IPS DF 19.7 (cell line): ENCODE measurements at regions not wholly inside any gene's neighbourhood (a gene's known extent, or its start where the extent isn't known, plus 50 kb on each side); places are given as distances from the start of the nearest gene placed in this dataset.

ENCODE experiments used
- DNase-seq: peaks from one replicate; pipeline ENCODE4 v3.0.0-alpha.2; 2013; ENCODE audit warnings: low read depth, low spot score

DNA sequence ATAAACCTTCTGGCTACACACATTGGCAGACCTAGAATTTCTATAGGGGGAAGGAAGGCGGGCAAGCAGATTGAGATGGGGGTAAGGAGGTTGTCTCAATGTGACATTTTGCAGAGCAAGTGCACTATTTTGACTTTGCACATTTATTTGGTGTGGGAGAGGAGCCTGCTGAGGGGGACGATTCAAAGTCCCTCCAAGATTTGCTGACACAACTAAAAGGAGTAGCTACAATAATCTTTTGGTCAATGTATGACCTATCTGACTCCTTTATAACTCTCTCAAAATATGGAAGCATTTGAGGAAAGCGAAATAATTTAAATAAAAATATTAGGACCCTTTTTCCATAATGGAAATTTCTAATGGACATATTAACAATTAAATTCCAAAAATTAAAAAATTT is 274.9 kb upstream of the PPARGC1A start:
- DNase-seq = no peak

DNA sequence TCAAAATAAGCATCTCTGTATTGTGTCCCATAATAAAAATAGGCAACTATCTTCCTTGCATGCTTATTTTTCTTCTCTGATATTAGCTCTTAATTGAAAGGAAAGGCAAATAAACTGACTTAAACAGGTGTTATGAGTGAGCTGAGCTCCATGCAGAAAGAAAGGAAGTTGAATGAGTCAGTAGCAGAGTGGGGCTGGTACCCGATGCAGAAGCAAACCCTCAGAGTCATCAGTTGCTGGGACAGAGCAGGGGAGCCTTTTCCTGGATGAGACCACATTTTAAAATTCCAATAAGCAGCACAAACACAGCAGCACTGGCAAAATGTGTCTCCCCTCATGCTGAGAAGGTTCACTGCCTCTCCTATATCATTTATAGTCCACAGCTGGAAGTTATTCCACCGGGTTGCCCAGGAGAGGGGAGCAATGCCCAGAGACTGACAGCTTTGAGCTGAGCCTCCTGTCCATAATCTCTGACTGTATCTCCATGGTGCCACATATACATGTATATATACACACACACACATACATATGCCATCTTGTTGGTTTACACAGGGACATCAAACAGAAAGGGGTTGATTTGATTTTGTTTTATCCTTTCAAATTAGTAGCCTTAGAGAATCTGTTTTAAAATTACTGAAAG is 274.3 kb upstream of the PPARGC1A start:
- DNase-seq = no peak

DNA sequence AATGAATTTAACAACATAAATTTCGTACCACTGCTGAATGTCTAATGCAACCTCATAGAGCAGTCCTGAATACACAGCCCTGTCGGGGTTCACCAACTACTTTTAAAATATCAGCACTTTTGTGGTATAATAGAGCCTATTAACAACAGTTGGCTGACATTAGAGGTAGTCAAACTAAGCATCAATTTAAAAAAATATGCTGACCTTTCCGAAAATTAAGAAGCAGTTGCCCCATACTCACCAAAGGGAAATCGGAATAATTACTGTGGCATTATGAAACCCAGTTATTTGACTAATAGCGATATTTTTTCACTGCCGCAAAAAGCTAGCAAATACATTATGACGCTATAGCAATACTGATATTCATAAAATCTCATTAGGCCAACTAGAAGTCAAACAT is 273.5 kb upstream of the PPARGC1A start:
- DNase-seq = no peak

DNA sequence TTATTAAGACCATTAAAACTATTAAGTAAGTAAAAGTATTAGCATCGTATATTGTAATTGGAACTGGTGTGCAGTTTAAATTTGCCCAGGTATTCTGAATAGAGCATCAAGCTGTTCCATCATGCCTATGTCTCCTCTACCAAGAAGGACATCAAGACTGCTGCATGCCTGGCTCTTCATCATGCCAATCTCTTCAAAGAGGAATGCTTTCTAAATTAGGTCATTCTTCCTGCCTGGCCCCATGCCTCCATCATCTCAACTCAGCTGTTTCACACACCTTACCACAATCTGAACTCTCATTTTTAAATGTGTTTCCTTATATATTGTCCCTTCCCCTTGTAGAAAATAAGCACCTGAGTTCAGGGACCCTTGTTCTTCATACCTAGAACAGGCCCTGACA is 270.5 kb upstream of the PPARGC1A start:
- no peak for DNase-seq

DNA sequence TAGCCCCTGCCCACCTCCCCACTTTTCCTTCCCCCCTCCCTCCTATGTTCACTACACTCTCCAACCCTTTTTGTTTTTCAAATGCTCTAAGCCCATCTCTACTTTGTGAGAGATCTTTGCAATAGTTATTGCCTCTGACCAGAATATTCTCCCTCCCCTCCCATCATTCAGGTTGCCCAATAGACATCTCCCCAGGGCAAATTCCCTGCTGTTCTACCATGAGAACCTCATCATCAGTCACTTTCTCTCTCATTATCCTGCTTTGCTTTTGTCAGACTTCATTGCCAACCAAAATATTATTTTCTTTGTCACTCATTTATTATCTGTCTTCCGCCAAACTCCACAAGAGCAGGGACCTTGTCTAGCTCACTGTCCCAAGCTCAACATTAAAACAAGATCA is 268.2 kb upstream of the PPARGC1A start:
- no peak for DNase-seq

DNA sequence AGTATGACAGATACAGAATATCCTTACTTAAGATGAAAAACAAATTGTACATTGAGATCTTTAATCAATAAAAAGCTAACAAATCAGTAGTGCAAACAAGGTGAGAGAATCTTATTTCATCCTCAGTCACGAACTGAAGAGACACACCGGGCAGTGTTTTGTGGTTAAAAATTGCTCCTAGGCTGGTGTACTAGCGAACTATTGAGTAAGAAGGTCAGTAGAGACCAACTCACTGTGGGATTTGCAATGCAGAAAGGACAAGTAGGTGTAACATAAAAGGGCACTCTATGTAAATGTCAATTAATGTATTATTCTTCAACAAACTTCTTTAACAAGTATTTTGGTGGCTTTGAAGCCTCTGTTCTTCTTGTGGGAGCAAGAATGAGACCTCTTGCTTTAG is 260.2 kb upstream of the PPARGC1A start:
- DNase-seq = no peak

DNA sequence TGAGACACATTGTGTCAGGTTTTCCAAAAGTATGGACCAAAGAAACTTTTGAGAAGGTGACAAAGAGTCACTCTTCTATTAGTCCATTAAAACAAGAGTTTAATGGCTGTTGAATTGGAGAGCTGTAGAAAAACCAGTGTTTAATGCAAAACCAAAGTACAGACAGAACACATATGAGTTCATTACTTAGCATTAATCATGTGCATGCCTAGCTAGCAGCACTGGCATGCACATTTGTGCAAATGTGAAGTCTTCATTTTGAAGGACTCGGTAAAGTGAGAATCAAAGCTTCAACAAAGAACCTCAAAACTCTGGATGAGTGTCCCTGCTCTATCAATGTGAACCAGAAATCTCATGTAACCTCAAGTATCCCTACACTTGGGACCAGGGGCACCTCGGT is 256.3 kb upstream of the PPARGC1A start:
- no peak for DNase-seq

DNA sequence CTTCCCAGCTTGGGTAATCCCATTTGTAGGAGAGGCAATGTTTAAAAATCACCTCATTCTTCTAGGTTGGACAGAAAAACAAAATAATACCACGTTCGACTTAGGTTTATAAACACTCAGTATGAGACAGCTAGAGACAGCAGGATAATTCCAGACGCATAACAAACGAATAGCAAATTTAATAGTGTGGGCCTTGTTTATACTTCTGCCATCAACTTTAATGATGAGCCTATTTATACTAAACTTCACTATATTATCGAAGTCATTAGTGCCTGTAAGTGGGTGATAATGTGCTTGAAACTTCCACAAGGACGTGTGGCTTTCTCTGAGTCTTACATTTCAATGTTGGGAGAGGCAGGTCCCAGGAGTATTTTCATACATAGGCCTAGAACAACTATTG is 255.7 kb upstream of the PPARGC1A start:
- no peak for DNase-seq

DNA sequence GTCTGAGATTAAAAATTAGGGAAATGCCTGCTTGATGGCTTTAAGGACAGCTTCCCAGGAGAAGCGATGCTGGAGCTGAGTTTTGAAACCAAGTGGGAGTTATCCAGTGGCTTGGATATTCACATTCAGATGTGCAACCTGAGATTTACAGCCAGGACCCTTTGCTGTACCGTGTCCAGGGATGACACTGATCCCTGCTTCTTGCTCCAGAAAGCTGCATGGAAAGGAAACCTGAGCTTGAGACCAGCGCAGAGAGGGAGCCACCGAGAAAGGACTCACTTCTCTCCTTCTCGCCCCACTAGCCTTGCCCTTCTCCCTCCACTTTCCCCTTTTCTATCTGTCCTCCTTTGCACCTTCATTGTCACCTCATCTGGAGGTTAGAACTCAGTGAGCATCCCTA is 254.5 kb upstream of the PPARGC1A start:
- DNase-seq = no peak

DNA sequence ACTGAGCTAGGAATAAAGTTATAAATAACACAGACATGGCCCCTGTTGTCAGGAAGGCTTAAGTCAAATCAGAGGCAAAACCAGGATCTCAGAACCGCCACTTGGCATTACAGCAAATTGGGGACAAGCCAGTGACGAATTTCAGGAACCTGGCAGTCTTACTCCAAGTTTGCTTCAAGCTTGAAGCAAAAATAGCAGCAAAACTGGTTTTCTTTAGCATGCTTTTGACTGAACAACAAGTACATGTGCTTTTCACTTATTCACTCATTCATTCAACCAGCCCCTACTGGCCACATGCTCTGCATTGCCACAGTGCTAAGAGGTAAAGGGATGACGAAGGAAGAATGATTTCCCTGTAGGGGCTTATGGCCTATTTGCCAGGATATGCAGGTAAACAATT is 253.9 kb upstream of the PPARGC1A start:
- no peak for DNase-seq

DNA sequence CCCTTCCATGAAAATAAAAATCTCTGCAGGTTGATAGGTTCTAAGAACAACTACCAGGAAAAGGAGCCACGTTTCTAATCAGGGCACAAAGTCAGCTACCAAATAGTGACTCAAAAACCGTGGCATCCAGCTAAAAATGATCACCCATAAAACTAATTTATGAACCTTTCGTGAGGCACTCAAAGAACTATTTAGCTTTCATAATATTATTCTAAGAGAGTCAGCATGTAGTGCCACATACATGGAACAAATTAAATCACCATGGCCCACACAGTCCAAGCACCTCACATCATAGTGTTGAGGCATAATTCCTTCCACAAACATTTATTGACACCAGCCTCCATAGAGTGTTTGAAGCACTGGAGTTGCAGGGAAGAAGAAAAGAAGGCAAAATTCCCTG is 252.0 kb upstream of the PPARGC1A start:
- DNase-seq = no peak

DNA sequence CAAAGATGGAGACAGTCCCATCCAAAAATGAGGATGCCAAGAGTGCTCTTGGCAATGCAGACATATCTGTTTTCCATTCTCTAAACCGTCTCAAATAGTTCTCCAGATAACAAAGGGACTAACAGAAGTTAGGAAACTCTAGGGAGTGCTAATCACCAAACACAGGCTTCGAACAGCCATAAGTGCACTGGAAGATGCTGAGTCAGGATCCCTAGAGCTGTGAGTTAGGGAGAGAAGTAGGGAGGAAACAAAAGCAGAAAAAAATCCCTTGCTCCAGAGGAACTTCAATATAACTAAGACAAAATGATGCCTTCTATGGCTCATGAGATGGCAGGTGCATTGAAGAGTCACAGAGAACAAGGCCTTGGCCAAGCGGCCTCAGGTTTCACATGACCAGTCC is 251.0 kb upstream of the PPARGC1A start:
- DNase-seq = no peak

DNA sequence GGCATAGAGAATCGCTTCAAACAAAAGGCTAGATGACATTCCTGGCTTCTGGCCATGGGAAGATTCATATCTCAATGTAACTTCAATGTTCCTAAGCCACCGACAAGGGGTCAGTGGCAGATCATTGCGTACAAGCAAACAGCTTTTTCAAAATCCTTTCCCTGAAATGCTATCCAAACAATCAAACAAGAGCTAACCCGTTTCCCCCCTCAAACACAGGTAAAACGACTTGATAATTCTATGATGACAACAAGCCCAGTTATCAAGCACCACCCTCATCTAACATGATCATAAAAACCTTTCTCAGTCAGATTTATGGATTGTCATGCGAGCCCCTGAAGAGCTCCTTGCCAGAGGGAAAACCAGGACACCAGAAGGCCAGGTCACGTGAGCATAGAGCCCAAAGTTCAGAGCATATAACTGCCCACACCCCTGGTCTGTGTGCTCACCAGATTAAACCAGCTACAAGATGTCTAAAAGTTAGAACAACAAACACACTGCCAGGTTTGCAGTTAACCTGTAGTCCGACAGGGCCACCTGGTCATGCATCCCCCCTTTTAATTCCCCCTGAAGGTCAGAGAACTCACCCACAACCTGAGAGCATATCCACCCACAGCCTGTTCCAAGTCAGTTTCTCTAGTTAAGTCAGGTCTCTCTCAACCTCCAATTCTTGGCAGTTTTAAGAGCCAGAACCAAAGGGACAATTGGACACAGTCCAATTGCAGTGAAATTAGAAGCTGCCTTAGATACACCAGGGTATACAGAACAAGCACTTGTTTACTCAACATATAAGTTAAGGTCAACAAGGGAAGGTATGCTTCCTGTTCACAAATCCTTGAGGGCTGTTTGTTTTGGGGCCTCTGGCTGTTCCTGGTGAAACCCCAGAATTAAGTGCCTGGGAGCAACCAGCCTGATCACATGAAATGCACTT is 248.1 kb upstream of the PPARGC1A start:
- DNase-seq = no peak

DNA sequence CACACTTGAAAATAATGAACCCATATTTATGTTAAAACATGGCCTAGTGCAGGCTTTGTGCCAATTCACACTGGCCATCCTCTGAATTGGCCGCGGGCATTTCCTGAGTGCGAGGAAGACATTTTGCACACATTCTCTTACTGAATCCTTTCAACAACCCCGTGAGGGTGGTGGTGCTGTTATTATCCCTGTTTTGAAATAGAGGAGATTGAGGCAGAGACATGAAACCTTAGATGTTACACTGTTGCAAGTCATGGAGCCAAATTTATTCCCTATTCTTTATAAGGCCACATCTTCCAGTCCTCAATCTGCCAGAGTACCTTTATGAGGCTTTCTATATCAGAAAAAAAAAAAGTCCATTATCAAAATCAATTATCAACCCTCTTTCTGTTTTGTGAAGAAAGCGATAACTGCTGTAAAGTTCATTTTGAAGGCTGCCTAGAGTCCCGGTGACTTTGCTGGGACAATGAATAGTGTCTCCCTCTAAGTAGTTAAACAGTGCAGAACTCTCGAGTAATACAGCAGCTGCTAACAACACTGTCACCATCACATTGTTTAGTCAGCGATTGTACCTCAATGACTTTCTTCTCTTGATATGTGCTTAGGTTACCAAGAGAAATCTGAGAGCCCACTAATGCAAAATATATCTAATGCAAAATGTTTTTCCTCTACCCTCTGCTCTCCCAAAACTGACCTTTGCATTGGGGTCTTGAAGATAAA is 242.3 kb upstream of the PPARGC1A start:
- no peak for DNase-seq

DNA sequence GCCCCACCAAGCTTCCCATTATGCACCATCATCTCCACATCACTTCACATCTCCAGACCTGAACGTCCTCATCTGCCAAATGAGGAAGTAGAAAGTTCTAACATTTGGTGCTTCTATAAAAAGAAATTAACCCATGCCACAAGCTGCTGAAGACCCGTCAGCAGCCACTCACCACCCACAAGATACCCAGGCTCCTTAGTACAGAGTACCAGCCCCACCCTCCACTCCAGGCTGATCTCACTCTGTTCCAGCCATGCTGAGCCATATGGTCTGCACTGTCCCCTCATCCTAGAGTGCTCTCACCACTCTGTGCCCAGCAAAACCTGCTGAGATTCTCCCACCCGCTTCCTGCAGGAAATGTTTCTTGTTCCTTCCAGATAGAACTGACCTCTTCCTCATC is 240.8 kb upstream of the PPARGC1A start:
- no peak for DNase-seq

DNA sequence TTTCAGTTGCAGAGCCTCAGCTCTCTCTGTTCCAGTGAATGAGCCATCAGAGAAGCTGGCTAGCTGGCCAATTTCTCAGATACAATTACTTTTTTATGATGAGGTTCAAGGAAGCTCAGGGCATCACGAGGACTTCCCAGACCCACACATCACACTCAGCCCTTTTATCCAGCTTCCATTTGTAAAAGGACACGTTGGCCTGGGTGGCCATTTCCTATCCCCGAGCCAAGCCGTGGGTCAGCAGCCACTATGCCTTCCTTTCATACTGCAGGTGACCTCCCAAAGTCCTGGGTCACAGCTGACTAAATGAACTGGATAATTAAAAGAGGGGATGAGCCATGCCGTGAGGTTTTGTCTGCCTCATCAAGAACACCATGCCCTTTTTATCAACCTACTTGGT is 236.9 kb upstream of the PPARGC1A start:
- DNase-seq = no peak

DNA sequence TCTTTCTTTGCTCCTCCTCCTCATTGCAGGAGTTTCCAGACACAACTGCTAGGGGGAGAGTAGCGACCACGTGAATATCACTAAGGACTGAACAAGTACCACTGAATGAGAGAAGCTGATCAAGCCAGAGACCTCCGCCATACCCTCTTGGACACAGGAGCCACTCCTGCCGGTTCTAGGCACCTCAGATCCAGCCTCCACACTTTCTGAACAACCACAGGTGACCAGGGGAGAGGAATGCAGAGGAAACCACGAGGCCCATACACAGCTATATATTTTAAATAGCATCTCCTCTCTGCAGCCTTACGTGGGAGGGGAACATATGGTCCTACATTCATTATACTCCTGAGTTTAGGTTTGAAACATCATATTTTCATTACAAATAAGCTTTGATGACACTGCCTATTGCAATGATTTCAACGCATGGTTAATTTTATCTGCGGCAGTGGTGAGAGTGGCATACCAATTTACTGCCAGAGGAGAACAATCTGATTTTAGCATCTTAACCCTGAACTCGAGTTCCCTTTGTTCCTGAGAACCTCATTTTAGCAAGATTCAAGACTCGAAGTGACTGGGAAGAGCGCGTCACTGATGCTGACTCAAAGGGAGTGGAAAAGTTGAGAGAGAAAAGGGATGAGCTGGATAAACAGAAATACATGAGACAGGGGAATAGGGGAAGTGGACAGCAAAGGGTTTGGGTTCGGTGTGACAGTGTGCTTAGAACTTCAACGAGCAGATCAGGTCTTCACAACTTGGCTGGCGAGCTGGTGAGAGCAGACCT is 231.7 kb upstream of the PPARGC1A start:
- DNase-seq = no peak

DNA sequence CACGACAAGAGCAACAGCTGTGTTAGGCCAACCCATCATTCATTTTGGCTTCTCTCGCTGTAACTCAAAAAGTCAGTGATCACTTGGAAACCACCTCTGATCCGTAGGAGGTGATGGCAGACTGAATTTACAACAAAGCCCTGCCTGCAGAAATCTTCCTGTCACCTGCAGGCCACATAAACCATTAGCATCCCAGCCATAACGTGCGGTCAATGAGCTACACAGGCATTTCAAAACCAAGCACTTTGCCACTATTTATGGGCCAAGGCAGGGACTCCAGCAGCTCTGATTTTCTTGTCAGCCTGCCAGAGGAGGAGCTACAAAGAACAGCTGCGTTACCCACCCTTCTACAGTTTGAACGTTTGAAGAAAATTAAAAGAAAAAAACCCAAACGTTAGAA is 228.1 kb upstream of the PPARGC1A start:
- DNase-seq = no peak

DNA sequence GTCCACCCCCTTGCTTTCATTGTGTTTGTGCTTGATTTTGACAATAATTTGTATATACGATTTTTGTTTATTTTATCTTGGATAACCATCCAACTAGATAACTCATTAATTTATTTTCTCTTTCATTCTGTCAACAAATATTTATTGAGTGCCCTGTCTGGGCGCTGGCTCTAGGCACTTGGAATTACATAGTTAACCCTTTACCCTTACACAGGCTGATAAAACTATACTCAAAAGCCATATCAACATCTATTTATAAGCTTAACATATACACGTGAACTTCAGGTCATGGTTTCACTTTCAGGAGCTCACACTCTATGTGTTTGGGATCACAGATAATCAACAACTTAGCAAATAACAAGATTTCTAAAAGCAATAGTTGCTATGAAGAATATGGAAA is 226.3 kb upstream of the PPARGC1A start:
- no peak for DNase-seq

DNA sequence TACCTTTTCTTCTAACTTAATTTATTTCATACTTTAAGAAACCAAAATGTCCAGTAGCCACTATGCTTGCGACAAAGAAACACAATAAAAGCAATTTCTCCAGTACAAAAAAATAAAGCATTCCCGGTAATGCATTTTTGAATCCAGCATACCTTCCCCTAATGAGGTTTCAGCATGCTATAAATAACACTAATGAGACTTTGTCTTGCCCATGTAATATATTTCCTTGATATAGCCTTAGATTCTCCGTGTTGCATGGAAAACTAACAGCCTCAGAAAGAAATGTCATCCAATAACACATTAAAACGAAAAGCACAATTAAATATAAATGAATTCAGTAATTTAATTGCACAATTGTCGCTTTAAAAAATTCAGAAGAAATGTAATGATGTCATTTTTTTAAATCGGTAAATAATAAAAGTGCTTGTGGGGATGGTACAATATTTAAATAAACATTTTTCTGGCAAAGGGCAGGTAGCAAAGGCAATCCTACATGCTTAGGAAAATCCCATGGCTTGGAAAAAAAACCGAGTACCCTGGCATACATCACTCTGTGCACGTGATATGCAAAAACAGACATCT is 225.2 kb upstream of the PPARGC1A start:
- DNase-seq = no peak

DNA sequence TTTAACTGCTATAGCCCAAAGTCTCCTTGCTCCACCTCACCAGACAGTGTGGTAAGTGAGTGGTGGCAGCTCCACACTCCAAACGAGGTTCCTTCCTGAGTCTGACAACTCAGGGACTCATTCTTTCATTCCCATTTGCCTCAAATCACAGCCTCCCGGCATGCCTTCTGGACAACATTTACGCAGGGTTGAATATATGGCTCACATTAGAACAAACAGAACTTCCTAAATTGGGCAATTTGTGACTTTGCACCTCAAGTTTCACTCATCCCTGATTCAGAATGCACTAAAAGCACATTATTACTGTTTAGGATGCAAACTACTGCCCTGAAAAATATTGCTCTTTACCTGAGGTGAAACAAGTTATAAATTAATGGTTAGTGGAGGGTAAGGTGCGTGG is 224.6 kb upstream of the PPARGC1A start:
- no peak for DNase-seq

DNA sequence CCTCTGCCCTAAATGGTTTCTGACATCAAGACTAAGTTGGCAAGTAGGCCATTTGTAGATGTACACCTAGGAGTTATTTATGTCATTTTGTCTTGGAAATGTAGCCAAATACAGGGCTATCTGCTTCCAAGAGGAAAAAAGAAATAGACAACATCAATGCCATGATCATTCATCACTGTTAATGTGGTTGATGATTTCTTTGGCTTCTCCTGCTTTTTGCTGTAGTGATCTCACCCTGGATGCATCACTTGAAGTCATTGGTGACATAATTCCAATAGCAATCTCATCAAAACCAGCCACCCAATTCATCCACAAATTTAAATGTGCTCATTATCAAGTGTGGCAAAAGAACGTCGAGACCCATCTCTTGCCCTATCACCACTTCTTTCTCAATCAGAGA is 222.6 kb upstream of the PPARGC1A start:
- no peak for DNase-seq
